Adrenal gland (tissue), 5 donors: ENCODE measurements at regions not wholly inside any gene's neighbourhood (a gene's known extent, or its start where the extent isn't known, plus 50 kb on each side); places are given as distances from the start of the nearest gene placed in this dataset.

Experiments used
- CTCF ChIP-seq, 6 experiments: fragments of 450-650 bp in 4 of 6; fragments of 200-600 bp in 2 of 6; sonication (generic) in 1 of 6; IDR thresholded peaks; 1 replicate in 5 of 6; 2 replicates in 1 of 6; pipeline versions ENCODE4 v1.5.1 to v1.8.0; 2016 to 2021; ENCODE audit warnings: antibody characterized with exemption in 6 of 6, mild to moderate bottlenecking in 2 of 6, moderate library complexity in 1 of 6
- POLR2A ChIP-seq, 2 donors: fragments of 450-650 bp; IDR thresholded peaks; one replicate each; pipeline ENCODE4 v1.6.1; 2017; ENCODE audit warnings: antibody characterized with exemption in 2 of 2, mild to moderate bottlenecking in 2 of 2, moderate library complexity in 1 of 2
- donor health status: DM: no; HTN: no; CAD: no.

- TF ChIP-seq CTCF (IDR thresholded peaks at IDR 0.05) (no peak), POLR2A (IDR thresholded peaks at IDR 0.05) (no peak)
These were observed 187.8 kb upstream of the HNRNPA3 start for GRCh38 chr2:177024765-177025164.
